Endothelial cell of umbilical vein (primary cell): ENCODE measurements at regions not wholly inside any gene's neighbourhood (a gene's known extent, or its start where the extent isn't known, plus 50 kb on each side); places are given as distances from the start of the nearest gene placed in this dataset.

Experiments used
- BruUV-seq: library from RNA; stranded (reverse); fragments of 400-500 nt; replicated peaks from 2 replicates; lab custom pipeline; 2021; lab: Mats Ljungman, UMichigan
- CTCF ChIA-PET: fragments of 300-600, 350-600 bp; sonication (Branson Sonifier 250); formaldehyde crosslinking; loops from one replicate; lab custom pipeline; 2021; ENCODE audit warnings: antibody characterized with exemption, inconsistent platforms; lab: Charles Lee
- POLR2A ChIA-PET: fragments of 300-600, 350-600 bp; sonication (Branson Sonifier 250); formaldehyde crosslinking; loops from one replicate; lab custom pipeline; 2021; ENCODE audit warnings: antibody characterized with exemption, inconsistent platforms; lab: Charles Lee
- DNase-seq: peaks from one replicate; pipeline ENCODE4 v3.0.0-alpha.2; 2011; ENCODE audit warnings: low read depth, low spot score
- FAIRE-seq: peaks from 2 replicates; lab custom pipeline; 2011; peaks lifted over from hg19 to GRCh38; lab: Jason Lieb, UNC
- H2AFZ ChIP-seq: 2 replicates; pipeline ENCODE4 v1.6.0; 2012; ENCODE audit warnings: low read depth, low read length, control low read depth, inconsistent platforms
- H3K27ac ChIP-seq: 2 replicates; pipeline ENCODE4 v1.5.1; 2011; ENCODE audit warnings: low read depth, mild to moderate bottlenecking, control low read depth, low read length, moderate library complexity; ENCODE audit not compliant: insufficient read depth
- H3K27me3 ChIP-seq, 2 experiments: 2 replicates each; pipeline versions ENCODE4 v1.6.0 to v1.6.1; 2011; ENCODE audit warnings: low read length in 2 of 2, mixed read lengths in 1 of 2; ENCODE audit not compliant: control insufficient read depth in 2 of 2, insufficient read depth in 2 of 2
- H3K36me3 ChIP-seq, 2 experiments: 2 replicates in 1 of 2; 3 replicates in 1 of 2; pipeline ENCODE4 v1.5.1; 2011; ENCODE audit warnings: low read length in 2 of 2, mild to moderate bottlenecking in 1 of 2, moderate library complexity in 1 of 2; ENCODE audit not compliant: control insufficient read depth in 2 of 2, insufficient read depth in 2 of 2; ENCODE audit errors: extremely low read depth in 1 of 2
- H3K4me1 ChIP-seq: 3 replicates; pipeline ENCODE4 v1.5.1; 2011; ENCODE audit warnings: mild to moderate bottlenecking, low read length; ENCODE audit not compliant: control insufficient read depth, insufficient read depth; ENCODE audit errors: extremely low read depth
- H3K4me2 ChIP-seq: 2 replicates; pipeline ENCODE4 v1.6.1; 2011; ENCODE audit warnings: low read length, control low read depth, mixed read lengths; ENCODE audit not compliant: insufficient read depth
- H3K4me3 ChIP-seq, 3 experiments: fragments of 200-600 bp in 1 of 3; sonication (generic), shearing (Covaris generic) in 1 of 3; replicated peaks in 1 of 3; 2 replicates each; pipeline ENCODE4 v1.5.1; 2011 to 2016; ENCODE audit warnings: control low read depth in 3 of 3, low read length in 3 of 3, mild to moderate bottlenecking in 2 of 3, inconsistent platforms in 1 of 3, low read depth in 1 of 3, moderate library complexity in 1 of 3; ENCODE audit not compliant: insufficient read depth in 1 of 3
- H3K79me2 ChIP-seq: 2 replicates; pipeline ENCODE4 v1.6.0; 2012; ENCODE audit warnings: low read length, inconsistent platforms; ENCODE audit not compliant: control insufficient read depth, insufficient read depth
- H3K9ac ChIP-seq: replicated peaks from 2 replicates; pipeline ENCODE3; 2011; ENCODE audit warnings: low read length, control low read depth; ENCODE audit not compliant: insufficient read depth; ENCODE audit errors: extremely low read depth
- H3K9me1 ChIP-seq: replicated peaks from 3 replicates; pipeline ENCODE4 v1.6.0; 2011; ENCODE audit warnings: mild to moderate bottlenecking, low read length; ENCODE audit not compliant: control insufficient read depth, insufficient read depth; ENCODE audit errors: extremely low read depth
- H3K9me3 ChIP-seq: replicated peaks from 2 replicates; pipeline ENCODE4 v1.5.1; 2012; ENCODE audit warnings: low read length, inconsistent platforms; ENCODE audit not compliant: control insufficient read depth, insufficient read depth
- H4K20me1 ChIP-seq: replicated peaks from 2 replicates; pipeline ENCODE3; 2011; ENCODE audit warnings: mild to moderate bottlenecking, low read length; ENCODE audit not compliant: control insufficient read depth, insufficient read depth; ENCODE audit errors: extremely low read depth
- CTCF ChIP-seq, 2 donors: IDR thresholded peaks; 1 replicate in 1 of 2; 2 replicates in 1 of 2; pipeline ENCODE4 v1.5.1; 2011; ENCODE audit warnings: low read length in 2 of 2, mild to moderate bottlenecking in 2 of 2, moderate library complexity in 2 of 2, control low read depth in 1 of 2, inconsistent platforms in 1 of 2, low read depth in 1 of 2; ENCODE audit not compliant: insufficient read depth in 1 of 2; ENCODE audit errors: extremely low read depth in 1 of 2
- EZH2 ChIP-seq: IDR thresholded peaks from 2 replicates; pipeline ENCODE4 v1.6.1; 2012; ENCODE audit warnings: borderline replicate concordance, low read depth, mild to moderate bottlenecking, moderate library complexity, low read length, inconsistent platforms; ENCODE audit not compliant: severe bottlenecking
- FOS ChIP-seq: IDR thresholded peaks from 2 replicates; pipeline ENCODE4 v1.6.1; 2011; ENCODE audit warnings: mild to moderate bottlenecking, low read length, moderate library complexity, borderline replicate concordance; ENCODE audit not compliant: insufficient read depth
- GATA2 ChIP-seq: IDR thresholded peaks from 2 replicates; pipeline ENCODE4 v1.7.0; 2011; ENCODE audit warnings: low read depth, mild to moderate bottlenecking, moderate library complexity, mixed read lengths, low read length; ENCODE audit not compliant: insufficient read length, insufficient read depth
- JUN ChIP-seq: IDR thresholded peaks from 2 replicates; pipeline ENCODE4 v1.6.1; 2011; ENCODE audit warnings: borderline replicate concordance, low read depth; ENCODE audit not compliant: insufficient read length, insufficient read depth
- MAX ChIP-seq: IDR thresholded peaks from 2 replicates; pipeline ENCODE4 v1.6.1; 2011; ENCODE audit not compliant: insufficient read depth, insufficient read length
- MYC ChIP-seq: IDR thresholded peaks from one replicate; pipeline ENCODE4 v1.6.1; 2011; ENCODE audit warnings: mild to moderate bottlenecking, low read depth, low read length
- POLR2A ChIP-seq: IDR thresholded peaks from 2 replicates; pipeline ENCODE4 v1.6.1; 2012; ENCODE audit warnings: low read depth, mild to moderate bottlenecking, control low read depth, low read length
- POLR2AphosphoS5 ChIP-seq: IDR thresholded peaks from 2 replicates; pipeline ENCODE4 v1.6.1; 2012; ENCODE audit warnings: low read depth, mild to moderate bottlenecking, control low read depth, low read length, moderate library complexity; ENCODE audit not compliant: insufficient read depth
- dilution Hi-C: fragments of 300-500 bp; cut with MboI; formaldehyde crosslinking; loops from one replicate; pipeline ENCODE4 v1.15.0; 2019; ENCODE audit warnings: low sequenced_read_pairs; ENCODE audit not compliant: extremely low pct_ligation_motif_present
- intact Hi-C: fragments of 100-400 bp; cut with micrococcal nuclease; formaldehyde crosslinking; loops from one replicate; pipeline ENCODE4 v1.10.0; 2022

DNA sequence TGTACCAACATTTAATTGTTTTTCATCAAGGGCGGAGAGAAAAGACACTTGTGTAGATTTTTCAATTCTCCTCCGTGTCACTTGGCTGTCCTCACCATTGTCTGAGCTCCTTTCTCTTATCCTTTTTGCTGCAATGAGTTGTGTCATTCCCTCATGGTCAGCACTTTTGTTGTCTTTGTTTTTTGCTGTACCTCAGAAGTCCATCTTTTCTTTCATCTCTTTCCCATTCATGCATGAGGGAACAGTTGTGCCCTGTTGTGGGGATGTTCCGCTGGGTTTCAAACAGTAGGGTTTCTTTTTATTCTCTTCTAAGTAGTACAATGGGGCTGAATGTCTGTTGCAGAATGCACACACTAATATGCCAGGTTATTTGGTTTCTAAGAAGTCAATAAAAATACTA is 222.6 kb downstream of the TM9SF2 start:
- Histone ChIP-seq H3K9me3 (no peaks in the 10 kb centered on the region), H3K79me2 (no peaks in the 10 kb centered on the region), H2AFZ (no peak overlapping the region), H3K27ac (no peak overlapping the region), H3K4me1 (no peaks in the 10 kb centered on the region), H3K27me3 (no peaks in the 10 kb centered on the region), H4K20me1 (no peaks in the 10 kb centered on the region), H3K36me3 (no peaks in the 10 kb centered on the region), H3K4me2 (no peak overlapping the region), H3K9me1 (no peaks in the 10 kb centered on the region), H3K4me3 (no peak overlapping the region), H3K9ac (no peak overlapping the region)
- POLR2A ChIA-PET = no interaction called here
- BruUV-seq = no TSS peak
- TF ChIP-seq POLR2A (no peak), MYC (no peak), MAX (no peak), CTCF (IDR thresholded peaks at IDR 0.05; ENCODE audit: extremely low read depth in 1 of 2, insufficient read depth in 1 of 2, low read depth in 1 of 2, low read length in 2 of 2) (no peak)
- FAIRE-seq = no peak
- intact Hi-C loops (no loop called here), dilution Hi-C loops (no loop called here)
- no peak for DNase-seq
- CTCF ChIA-PET = no interaction called here

DNA sequence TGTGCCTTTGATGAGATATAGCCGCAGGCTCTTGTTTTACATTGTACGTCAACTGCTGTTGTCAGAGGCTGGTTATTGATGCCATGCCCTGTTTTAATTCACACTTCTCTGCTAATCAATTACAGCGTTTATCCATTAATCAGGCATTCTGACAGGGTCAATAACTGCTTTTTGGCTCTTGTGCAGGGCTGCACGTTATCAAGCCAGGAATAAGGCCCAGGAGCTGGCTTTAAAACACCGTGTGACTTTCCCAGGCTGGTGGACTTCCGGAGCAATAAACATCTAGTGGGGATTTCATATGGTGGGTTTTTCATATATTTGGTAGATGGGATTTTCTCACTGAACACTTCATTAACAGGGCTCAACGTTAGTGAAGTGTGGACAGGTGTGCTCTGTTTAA is 221.7 kb downstream of the TM9SF2 start:
- Histone ChIP-seq H3K79me2 (no peaks in the 10 kb centered on the region), H3K27ac (no peak overlapping the region), H3K9me3 (no peaks in the 10 kb centered on the region), H3K4me1 (no peaks in the 10 kb centered on the region), H2AFZ (no peak overlapping the region), H4K20me1 (no peaks in the 10 kb centered on the region), H3K4me3 (no peak overlapping the region), H3K27me3 (no peaks in the 10 kb centered on the region), H3K9me1 (no peaks in the 10 kb centered on the region), H3K36me3 (no peaks in the 10 kb centered on the region), H3K4me2 (no peak overlapping the region), H3K9ac (no peak overlapping the region)
- no TSS peak for BruUV-seq
- intact Hi-C loops = no loop called here
- ChIA-PET CTCF (no interaction called here), POLR2A (no interaction called here)
- DNase-seq (no peak), FAIRE-seq (no peak)
- dilution Hi-C loops = no loop called here
- TF ChIP-seq JUN (no peak), GATA2 (no peak), POLR2A (no peak), CTCF (IDR thresholded peaks at IDR 0.05; ENCODE audit: extremely low read depth in 1 of 2, insufficient read depth in 1 of 2, low read depth in 1 of 2, low read length in 2 of 2) (no peak), MYC (no peak), FOS (no peak), MAX (no peak), POLR2AphosphoS5 (no peak), EZH2 (no peak)
